HG02870 (cell line): ENCODE measurements at regions not wholly inside any gene's neighbourhood (a gene's known extent, or its start where the extent isn't known, plus 50 kb on each side); places are given as distances from the start of the nearest gene placed in this dataset.

Experiments used
- ATAC-seq: cut with Tn5 transposase; IDR thresholded peaks from one replicate; pipeline ENCODE4 v1.9.1; 2021; ENCODE audit warnings: mild to moderate bottlenecking, moderate library complexity; ENCODE audit not compliant: unreplicated experiment

DNA sequence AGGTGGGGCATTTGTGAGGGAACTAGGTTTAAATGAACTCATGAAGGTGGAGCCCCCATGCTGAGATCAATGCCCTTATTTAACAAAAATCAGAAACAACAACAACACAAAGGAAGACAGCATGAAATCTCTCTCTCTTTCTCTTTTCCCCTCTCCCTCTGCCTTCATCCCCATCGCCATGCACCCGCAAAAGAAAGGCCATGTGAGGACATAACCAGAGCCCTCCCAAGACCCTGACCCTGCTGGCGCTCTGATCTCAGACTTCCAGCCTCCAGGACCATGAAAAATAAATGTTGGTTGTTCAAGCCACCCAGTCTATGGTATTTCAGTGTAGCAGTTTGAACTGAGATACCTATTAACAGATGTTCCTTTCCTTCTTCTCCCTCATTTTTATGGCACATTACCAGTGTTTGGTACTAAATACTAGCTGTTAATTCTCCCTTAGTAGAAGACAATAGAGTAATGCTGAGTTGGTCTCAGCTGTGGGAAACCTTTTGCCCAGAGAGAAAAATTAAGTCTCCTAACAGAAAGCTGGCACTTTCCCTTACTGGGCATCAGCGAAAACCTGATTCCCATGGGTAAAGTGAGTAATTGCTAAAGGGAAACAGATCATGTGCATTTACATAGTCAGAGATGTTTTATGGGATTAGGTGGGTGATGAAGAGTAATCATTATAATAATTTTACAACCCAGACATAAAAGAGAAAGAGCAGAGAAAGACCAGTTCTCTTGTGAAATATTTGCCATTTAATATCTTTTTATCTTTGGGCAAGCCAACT, 264.0 kb upstream of the PLEKHG7 start:
- ATAC-seq = no peak

DNA sequence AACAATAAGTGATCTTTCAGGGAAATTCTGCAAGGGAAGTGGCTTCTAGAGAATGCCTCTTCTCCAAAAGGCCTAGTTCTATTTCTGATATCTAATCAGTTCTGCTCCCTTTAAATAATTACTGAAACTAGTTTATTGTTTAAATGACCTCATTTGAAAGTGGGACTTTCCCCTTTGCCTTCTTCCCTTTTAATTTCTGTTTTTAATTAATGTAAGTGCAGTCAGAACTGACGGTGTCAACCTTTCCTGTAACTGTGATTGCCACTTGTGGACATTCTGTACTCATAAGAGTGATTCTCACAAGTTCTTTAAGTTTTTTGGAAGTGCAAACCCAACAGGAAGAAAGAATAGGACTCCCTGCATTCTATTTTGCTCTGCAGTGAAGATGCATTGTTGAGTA, 265.3 kb upstream of the PLEKHG7 start:
- no peak for ATAC-seq

DNA sequence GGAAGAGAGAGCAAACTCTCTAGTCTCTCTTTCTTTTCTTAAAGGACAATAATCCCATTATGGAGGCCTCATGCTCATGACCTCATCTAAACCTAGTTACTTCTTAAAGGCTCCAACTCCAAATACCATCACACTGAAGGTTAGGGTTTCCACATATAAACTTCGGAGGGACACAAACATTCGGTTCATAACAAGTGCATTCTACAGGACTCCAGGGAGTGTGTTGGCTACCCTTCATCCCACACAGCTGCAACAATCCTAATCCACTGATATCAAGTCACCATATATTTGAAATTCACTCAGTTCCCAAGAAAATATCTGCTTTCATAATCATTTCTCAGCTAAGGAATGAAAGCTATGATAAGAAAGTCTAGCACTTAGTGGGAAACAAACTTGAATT, 265.9 kb upstream of the PLEKHG7 start:
- ATAC-seq = no peak

DNA sequence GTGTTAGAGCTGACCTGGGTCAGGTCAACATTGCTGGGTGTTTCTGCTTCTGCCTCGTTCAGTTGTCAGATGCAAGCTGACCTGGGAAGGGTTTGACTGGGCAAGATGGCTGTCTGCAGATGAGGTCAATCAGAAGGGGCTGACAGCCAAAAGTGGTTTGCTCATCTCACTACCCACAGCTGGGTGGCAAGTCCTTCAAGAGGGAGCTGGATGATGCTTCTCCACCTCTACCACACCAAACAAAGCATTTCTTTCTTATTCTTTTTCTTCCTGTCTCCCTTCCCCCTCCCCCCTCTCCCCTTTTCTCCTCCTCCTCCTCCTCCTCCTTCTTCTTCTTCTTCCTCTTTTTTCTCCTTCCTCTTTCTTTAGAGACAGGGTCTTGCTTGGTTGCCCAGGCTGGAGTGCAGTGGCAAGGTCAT, 268.2 kb upstream of the PLEKHG7 start:
- ATAC-seq = no peak

DNA sequence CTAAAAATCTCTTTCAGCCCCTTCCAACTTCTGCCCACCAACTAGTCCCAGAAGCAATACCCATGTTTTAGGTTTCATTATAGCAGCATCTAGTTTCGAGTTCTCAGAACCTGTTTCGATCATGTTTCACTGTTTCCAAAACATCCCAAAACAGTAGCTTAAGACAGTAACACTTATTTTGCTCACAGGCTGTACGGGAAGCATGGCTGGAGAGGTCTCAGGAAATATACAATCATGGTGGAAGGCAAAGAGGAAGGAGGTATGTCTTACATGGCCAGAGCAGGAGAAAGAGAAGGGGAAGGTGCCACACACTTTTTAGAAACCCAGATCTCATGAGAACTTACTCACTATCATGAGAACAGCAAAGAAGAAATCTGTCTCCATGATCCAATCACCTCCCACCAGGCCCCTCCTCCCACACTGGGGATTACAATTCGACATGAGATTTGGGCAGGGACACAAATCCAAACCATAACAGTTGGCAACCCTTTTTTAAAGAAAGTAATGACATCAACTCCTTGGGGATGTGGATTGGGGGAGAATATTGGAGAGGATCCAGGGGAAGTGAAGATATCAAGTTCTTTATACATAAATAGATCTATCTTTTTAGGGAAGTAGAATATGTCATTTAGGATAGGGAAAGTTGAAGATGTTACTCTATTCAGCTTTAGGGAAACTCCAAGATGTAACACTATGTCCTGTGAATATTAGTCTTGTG, 269.9 kb upstream of the PLEKHG7 start:
- ATAC-seq = peak; percentile 61

DNA sequence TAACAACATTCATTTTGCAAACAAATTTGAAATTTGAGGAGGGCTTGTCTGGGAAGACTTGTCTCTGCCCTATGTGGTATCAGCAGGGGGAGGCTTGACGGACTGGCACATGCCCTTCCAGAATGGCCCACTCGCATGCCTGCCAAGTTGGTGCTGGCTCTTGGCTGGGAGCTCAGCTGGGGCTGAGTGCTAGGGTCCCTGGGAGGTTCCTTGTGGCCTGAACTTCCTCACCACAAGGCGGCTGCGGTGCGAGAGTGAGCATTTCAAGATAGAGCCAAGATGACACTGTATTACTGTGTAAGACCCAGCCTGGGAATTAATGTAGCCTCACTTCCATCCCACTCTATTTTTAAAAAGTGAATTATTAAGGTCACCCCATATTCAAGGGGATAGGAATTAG, 271.6 kb upstream of the PLEKHG7 start:
- ATAC-seq = peak; percentile 55

DNA sequence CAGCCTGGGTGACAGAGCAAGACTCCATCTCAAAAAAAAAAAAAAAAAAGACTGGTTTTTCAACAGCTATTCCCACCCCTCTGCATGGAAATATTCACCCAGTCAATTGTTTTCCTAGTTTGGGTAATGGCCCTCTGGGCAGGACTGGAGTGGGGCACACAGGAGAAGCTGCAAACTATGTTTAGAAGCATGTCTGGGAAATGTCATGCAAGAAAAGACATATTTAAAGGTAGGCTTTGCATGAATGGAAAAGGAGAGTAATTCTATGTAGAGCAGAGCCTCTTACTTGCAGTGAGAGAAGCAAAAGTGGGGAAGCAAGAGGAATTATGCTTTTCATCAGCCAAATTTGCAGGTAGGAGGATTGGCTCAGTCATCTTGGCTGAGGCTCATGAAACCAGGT, 276.5 kb upstream of the PLEKHG7 start:
- ATAC-seq = no peak

DNA sequence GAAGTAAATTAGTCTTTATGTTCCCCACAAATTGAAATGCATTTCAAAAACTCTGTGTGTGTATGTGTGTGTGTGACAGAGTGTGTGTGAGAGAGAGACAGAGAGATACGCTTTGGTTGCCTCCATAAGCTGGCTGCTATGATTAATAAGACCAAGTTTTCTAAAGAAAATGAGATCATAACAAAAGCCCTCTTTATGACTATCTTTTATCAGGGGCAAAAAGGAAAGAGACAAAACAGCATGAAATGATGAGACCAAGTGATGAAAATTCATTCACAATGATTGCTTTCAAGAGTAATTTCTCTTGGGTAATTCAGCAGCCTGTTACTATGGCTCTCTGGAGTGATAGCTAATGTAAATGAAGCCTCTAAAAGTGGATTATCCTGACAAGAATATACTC, 277.6 kb upstream of the PLEKHG7 start:
- ATAC-seq = no peak

DNA sequence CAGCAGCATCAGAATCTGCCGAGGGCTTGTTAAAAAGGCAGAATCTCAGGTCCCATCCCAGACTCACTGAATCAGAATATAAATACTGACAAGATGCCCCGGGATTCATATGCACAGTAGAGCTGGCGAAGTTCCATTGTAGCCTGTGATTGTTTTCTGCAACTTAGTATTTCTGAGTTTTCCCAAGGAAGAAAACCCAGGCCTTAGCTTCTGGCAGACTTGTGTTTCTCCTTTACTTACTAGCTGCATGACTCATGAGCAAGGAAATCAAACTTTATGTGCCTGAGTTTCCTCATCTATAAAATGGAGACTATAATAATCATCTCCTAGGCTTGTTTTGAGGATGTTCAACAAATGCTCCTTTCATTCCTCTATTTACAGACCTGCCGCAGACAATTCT, 278.5 kb upstream of the PLEKHG7 start:
- no peak for ATAC-seq

DNA sequence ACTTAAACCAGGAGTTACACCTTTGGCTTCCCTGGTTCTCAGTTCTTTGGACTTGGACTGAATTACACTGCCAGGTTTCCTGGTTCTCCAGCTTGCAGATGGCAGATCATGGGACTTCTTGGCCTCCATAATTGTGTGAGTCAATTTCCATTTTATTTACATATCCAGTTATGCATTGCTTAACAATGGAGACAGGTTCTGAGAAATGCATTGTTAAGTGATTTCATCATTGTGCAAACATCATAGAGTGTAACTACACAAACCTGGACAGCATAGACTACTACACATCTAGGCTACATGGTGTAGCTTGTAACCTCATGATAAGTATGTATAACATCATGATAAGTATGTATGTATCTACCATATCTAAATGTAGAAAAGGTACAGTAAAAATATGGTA, 276.1 kb upstream of the BTG1 start:
- ATAC-seq = no peak

DNA sequence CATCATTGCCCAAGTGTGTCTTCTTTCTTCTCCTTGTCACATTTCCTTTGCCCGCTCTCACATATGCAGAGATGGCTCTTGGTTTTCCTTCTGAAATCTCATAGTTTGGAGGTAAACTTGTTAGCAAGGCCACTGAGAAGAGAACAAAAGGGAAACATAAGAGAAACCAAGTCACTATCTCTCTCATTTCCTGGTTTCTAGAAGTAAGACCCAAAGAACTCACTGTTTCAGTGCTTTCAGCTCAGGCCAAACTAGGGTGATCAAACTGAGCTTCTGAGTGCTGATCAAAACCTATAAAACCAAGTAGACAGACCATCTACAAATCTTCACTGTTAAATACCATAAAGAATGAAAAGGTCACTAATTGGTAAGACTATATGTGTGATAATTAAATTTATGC, 275.4 kb upstream of the BTG1 start:
- no peak for ATAC-seq

DNA sequence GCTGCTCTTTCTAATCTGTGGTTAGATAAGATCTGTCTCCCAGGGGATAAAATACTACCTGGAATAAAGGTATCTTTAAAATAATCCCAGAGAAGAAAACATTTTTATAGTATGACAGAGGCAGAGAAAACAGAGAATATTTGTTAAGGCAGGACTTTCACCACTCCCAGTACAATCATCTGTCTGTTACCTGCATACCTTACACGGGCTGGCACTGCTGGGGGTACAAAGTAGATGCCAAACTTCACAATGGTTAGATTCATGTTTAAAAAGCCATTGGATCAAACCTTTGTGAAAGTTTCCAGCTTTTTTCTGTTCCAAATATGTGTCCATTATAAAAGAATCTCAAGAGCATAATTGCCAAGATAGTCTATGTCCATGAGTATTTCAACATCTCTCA, 273.6 kb upstream of the BTG1 start:
- no peak for ATAC-seq

DNA sequence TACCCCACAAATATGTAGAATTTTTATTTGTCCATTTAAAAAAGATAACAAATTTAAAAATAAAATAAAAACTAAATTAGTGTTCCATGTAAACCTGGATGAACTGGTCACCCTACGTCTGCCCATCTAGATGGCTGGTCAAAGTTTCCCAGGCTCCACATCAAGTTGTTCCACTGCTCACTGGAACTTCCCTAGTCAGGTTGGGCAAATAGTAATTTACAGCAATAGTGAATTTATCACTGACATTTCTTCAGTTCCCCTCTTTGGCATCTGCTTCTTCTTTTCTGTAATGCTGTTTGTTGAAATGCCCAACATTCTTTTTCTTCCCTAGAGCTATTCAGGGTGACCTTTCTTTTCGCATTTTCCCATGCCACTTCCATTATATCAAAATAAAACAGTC, 272.7 kb upstream of the BTG1 start:
- ATAC-seq = no peak

DNA sequence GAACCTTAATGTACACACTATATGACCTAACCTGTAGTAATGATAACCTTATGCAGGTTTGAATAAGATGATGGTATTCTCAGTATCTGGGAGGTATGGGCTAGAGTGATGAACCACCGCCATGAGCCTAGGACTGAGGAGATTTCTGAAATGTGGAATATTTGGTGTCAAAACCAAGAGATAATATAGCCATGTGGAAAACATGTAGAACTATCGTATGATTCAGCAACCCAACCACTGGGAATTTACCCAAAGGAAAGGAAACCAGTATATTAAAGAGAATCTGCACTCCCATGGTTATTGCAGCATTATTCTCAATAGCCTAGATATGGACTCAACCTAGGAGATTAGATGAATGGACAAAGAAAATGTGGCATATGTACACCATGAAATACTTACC, 271.7 kb upstream of the BTG1 start:
- no peak for ATAC-seq

DNA sequence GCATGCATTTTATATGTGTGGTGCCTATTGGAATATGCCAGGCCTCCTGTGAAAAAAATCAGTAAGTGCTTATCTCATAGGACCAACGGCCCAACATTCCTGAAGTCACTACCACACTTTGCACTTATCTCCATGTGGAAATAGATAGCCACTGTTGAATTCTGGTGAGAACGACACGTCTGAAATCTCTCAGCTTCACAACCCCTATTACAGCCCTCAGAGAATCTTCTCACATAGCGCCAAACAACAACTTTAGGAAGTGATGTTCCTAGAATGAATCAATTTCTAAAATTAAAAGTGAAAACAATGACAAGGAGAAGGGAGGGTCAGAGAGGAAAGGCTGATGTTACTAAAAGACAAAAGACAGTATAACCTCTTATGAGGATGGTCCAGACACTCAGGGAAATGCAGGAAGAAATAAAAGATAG, 270.8 kb upstream of the BTG1 start:
- ATAC-seq = no peak

DNA sequence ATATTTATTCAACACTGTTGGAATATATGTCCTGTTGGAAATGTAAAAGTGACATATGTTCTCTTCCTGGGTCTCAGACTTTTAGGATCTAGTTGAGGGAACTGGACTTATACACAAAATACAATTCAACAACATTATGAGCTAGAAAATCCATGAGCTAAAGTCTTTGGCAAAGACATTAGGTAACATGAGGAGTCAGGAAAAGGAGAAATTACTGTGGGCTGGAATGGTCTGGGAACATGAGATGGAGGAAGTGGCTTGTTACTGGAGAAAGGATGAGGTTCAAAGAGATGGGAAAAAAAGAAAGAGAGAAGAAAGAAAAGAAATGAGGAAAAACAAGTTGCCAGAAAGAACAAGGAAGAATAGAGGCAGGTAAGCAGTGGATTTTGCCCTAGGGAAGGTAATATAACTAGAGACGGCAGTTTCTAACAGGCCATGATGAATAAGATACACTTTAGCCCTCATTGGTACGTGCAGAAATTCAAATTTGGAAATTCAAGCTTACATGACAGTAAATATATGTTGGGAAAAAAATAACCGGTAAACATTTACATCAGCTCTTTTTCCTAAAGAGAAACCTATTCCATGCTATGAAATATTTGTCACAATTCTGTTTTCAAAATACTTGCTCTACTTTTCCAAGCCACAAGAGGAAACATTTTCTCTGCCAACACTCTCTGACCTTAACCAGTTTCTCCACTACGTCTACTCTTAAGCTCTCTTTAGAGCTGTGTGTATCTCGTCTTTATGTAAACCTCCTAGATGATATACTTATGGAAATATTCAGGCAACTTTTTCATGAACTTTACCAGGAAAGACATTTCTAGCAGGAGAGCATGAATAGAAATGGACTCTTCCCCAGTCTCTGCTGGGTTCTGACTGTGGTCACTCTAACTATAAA, 268.8 kb upstream of the BTG1 start:
- no peak for ATAC-seq

DNA sequence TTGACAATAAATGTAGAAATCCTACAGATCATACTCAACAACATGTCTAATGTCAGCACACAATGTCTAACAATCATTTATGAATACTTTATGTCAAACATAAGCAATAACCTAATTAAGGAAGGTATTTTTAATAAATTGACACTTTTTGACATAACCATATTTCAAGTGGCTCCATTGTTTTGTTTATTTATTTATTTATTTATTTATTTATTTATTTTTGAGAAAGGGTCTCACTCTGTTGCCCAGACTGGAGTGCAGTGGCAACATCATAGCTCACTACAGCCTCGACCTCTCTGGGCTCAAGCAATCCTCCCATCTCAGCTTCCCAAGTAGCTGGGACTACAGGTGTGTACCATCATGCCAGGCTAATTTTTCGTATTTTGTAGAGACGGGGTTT, 267.6 kb upstream of the BTG1 start:
- no peak for ATAC-seq

DNA sequence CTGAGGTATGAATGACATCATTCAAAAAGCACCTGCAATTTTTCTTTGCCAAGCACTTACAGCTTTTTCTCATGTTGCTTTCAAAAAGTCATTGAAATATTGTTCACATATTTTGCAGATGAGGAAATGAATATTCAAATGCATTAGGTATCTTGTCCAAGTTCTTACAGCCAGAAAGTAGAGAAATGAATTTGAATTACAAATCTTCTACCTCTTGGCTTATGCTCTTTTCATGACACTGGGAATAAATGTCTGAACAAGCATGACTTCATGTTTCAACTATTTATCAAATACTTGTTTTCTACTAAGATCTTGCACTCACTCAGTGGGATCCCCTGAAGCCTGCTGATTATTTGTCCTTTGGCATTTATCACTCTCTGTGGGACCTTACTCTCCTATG, 267.2 kb upstream of the BTG1 start:
- ATAC-seq = no peak

DNA sequence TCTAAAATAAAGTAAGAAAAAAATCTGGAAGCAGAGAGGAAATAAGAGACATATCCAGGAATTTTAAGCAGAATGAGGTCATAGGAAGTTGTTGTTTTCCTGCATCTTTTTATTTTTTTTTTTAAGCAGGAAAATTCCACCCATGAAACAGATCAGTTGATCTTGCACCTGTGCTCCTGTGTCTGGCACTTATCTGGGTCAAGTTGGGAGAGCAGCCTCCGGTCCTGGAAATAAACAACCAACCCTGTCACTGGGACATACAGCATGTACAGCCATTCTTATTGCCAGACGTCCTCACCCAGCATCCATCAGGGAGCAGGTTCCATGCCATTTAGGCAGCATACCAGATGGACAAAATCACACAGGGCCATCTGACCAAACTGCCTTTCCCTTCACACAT, 266.0 kb upstream of the BTG1 start:
- no peak for ATAC-seq

DNA sequence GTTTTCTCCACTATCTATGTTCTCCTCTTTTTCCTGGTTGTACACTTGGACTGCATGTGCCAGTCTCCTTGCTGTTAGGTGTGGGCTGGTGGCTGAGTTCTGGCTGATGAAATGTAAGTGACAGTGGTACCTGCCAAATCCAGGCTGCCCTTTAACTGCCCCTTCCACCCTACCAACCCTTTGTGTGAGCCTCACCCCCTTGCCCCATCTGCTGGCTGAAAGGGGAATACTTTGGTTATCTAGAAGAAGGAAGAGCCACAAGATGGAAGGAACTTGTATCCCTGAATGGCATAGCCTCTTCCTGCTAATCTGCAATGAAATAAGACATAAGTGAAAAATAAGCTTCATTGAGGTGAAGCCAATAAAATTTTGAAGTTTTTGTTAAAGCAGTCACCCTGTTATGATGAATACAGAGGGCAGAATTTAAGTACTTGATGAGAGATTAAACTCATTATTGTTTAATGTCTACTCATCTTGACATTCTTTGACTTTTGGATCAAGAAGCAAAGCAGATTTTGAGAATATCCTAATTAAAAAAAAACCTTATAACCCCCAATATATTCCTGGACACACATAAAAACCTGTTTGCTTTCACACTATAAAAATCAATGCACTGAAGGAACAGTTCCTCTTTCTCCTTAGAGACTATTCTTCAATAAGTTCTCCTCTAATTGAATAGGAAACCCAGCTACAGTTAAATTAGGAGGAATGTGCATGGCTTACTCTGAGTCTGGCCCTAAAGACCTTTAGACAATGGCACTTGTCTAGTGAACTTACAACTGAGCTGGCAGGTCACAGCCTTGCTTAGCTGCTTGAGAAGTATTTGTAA, 262.6 kb upstream of the BTG1 start:
- no peak for ATAC-seq
